GM21360 (cell line): ENCODE measurements at regions not wholly inside any gene's neighbourhood (a gene's known extent, or its start where the extent isn't known, plus 50 kb on each side); places are given as distances from the start of the nearest gene placed in this dataset.

Experiments used
- ATAC-seq: cut with Tn5 transposase; IDR thresholded peaks from one replicate; pipeline ENCODE4 v1.9.1; 2021; ENCODE audit warnings: mild to moderate bottlenecking, moderate library complexity; ENCODE audit not compliant: unreplicated experiment

DNA sequence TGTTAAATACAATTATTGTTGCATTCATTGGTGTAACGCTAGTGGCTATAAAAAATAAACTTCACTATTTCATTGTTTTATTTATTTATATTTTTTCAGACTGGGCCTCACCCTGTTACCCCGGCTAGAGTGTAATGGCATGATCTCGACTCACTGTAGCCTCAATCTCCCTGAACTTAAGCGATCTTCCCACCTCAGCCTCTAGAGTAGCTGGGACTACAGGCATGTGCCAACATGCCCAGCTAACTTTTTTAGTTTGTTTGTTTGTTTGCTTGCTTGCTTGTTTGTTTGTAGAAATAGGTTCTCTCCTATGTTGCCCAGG is 387.4 kb upstream of the PTBP2 start:
- no peak for ATAC-seq

DNA sequence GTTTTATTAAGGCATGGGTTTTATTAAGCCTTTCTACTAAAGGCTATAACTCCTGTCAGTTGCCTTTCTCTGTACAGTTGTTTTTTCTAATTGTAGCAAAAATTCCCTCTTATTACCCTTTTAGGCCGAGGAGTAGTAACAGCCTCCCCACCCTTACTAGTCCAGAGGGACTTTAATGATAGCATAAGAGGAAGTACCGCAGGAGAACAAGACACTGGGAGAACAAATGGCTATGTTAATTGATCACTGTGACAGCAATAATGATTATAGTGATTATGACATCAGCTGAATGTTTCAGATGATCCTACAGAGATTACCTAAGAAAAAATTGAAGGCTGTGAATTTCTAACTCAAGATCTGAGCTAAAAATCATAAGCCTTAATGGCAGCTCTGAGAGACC is 383.0 kb upstream of the PTBP2 start:
- no peak for ATAC-seq

DNA sequence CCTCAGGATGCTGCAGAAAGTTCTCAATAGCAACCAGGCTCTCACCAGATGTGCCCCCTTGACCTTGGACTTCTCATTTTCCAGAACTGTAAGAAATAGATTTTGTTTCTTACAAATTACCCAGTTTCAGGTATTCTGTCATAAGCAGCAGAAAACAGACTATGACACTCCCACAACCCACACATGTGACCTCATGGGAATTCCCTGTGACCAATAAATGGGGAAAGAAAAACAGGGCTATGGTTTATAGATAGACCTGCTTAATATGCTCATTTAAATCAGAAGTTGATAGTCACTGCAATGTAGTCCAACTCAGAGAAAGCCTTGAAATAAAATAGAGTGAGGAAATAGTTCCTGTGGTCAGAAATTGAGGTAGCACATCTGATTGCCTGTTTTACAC is 380.9 kb upstream of the PTBP2 start:
- no peak for ATAC-seq

DNA sequence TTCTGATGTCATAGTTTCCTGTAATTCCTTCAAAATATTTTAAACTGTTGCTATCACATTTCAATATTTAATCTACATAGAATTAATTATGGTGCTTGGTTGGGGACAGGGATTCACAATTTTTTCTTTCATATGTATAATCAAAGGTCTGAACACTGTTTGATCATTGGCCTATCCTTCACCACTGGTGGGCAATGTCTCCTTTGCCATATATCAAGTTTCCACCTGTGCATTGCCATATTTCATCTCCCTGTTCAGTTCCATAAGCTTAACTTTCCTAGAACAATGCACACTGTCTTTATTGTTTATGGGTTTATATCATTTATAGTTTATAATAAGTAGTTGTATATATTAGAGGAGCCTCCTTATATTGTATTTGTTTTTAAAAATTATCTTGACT is 374.9 kb upstream of the PTBP2 start:
- ATAC-seq, result no peak

DNA sequence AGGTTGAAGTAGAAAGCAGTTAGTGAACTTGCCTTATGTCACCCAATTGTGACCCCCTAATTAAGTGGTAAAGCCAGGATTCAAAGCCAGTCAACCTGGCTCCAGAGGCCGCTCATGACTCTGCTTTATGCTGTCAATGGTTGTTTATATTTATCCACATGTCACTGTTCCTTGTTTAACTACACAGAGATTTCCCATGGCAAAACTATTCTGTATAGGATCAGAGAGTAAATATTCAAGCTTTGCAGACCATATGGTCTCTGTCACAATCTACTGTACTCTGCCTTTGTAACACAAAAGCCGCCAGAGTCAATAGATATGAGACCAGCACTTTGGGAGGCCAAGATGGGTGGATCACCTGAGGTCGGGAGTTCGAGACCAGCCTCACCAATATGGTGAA is 371.7 kb upstream of the PTBP2 start:
- no peak for ATAC-seq

DNA sequence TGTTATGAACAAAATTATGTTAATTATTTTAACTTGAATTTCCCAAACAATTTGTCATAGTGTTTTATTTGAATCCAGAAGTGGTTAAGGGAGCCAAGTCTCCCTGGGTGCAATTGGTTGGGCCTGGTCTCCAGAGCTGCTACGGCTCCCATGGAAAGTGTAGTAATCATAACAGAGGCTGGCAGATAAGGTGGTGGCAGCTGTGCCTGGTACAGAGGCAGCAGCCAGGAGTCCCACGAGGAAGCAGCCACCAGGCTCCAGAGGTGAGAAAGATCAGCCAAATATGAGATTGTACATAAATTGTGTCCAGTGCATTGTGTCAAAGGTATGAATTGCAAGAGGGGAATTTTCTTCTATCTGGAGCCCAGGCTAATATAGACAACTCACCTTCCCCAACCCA is 368.9 kb upstream of the PTBP2 start:
- no peak for ATAC-seq

DNA sequence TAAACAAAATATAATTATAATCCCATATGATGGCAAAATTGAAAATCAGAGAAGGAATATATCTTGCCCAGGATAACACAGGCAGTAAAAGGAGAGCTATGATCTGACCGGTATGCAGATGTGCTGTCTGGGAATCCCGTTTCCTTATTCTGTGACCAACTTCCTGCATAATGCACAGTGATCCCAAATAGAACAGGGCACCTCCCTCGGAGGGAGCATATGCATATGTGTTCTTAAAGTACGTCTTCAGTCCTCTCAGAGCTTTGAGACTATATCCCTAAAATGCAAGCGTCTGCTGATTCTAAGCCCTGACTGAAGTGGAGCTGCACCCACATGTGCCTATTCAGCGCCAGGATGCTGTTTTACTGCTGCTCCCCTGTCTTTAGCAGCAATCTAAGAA is 366.1 kb upstream of the PTBP2 start:
- ATAC-seq, result no peak

DNA sequence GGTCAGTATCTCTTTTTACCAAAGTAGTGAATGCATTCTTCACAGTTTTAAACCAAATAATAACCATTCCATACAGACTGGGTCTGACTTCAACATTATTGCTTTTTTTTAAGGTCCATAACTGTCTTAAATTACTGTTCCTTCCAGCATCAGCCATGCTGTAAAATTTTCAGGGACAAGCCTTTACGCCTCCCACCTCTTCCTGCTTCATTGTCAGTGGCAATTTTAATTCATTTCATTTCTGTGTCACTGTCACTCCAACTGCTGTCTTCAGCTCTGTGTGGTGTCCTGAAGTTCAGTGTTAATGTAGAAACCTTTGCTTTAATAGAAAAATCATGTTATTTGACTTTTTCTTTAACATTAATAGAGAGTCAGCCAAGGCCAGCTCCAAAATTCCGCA is 365.6 kb upstream of the PTBP2 start:
- ATAC-seq, result no peak

DNA sequence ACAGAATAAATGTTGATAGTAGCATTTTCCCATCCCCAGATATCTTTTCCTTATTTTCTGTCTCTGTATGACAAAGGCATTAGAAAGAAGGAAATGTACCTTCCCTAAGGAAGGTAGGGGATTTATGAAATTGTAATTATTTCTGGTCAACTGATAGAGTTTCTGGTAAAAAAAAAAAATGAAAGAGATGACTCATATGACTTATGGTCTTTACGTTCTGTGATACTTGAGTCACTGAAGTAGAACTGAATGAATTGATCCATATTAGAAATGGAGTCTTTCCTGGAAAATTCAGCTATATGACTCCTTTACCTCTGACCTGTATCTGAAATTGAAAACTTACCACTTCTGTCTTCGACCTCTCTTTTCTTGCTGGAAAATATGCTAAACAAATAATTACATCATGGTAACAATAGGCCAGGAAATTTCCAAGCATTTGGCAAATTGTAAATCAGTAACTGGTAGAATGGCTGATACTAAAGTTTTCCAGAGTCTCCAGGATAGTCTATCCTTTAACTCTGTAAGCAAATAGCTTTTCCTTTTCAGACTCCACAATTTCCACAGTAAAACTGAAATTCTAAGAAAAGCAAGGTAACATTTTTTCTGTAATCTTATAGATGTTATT is 364.3 kb upstream of the PTBP2 start:
- no peak for ATAC-seq

DNA sequence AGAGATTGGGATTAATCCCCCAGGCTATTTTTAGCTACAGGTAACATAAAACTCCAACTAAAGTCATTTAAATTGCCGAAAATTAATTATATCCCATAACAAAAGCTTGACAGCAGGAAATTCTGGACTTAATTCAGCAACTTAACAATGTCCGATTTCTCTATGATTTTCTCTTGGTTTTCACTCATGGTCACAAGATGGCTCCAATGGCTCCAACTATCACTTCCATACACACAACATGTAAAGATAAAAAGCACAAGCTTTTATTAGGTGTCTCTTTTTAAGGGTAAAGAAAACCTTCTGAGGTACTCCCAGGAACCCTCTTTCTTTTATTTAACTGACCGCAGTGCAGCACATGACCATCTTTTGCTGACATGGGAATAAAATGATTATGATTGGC is 363.5 kb upstream of the PTBP2 start:
- ATAC-seq, result no peak

DNA sequence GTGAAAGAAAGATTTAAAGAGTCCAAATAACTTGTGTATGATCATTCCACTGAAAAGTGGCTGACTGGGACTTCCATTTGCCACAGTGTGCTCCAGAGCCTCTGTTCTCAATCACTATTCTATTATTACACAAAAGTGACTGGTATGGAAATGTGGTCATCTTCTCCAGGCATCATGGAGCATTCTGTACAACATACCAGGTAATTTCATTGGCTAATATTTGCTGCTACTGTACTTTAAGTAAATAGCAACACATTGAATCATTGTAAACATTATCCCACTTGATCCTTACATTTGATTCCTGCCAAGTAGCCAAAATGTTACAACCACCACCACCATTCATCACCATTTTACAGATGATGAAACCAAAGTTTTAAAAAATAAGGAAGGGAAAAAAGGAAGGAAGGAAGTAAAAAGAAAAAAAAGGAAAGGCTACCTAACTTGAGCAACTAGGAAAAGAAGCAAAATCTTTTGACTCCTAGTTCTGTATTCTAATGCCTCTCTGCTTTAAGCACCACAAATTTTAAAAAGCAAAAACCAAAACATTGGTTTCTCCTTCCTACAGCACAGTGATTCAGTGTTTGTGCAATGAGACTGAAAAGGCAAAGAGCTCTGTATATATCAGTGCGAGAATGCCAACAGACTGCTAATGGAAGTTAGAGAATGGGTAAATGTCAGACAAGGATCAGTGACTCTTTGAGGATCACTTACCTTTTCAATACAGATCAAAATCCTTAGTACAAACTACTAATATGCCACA is 361.4 kb upstream of the PTBP2 start:
- no peak for ATAC-seq

DNA sequence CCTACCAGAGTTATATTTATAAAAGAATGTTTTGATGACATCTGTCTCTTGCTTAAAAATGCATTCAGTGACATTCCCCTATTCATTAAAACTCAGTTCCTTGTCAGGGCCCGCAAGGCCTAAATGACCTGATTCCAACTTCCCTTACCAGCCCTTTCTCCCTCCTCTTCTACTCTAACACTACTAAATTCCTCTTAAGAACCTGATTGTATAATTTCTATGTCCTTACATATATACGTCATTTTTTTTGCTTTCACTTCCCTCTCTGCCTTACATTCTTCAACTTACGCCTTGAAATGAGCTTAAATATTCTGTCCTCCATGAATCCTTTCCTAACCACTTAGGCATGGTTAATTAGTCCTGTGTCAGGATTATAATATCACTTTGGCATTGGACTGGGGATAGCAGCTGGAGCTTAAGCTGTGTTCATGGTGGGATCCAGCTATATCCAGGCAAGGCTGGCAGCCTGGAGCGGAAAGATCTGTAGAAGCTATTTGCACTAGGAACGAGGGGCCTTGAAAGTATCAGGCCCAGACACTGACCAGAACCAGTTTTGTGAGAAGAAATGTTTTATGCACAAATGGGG is 360.2 kb upstream of the PTBP2 start:
- ATAC-seq, result no peak

DNA sequence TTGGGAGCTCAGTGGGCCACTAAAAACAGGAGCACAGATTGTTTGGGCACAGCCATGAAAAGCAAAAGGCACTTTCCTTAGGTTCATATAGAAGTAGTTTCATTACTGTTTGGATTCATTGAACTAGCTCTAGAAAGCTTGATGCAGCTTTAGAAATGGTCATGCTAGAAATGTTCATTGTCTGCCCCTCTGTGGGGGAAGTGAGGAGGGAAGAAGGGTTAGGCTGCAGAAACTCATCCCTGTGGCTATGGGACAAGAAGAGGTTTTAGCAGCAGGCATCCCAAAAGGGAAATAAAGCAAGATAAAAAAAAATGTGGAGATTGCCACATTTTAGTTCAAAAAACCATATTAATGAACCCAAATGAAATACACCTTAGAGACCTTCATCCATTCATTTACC is 359.6 kb upstream of the PTBP2 start:
- ATAC-seq, result no peak

DNA sequence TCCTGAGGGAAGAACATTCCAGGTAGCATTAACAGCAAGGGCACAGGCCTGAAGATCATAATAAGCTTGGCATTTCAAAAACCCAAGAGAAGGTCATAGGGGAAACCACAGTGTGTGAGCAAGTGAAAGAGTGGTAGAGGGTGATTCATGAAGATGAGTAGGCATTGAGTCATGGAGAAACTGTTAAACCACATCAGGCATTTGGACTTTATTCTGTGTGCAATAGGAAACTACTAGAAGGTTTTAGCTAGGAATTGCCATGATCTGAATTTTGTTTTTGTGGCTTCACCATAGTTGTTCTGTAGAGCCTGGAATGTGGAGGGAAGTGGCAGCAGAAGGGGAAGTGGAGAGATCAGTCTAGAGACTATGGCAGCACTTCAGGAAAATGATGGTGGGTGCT is 359.0 kb upstream of the PTBP2 start:
- ATAC-seq, result no peak

DNA sequence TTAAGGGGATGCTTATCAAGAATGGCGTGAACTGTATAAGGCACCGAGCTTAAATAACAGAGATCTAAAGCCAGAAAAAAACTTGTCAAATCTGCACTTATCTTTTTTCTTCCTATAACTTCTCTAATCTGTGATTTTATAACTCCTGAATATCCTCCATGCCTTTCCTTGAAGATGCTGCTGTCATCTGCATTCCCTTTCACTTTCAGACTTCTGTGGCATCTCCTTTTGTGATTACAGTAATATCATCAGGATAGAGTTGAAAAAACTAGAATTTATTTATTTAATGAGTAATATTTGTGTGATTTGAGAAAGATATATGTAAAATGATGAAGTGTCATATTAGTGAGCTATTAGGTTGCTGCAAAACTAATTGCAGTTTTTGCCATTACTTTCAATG is 357.8 kb upstream of the PTBP2 start:
- no peak for ATAC-seq

DNA sequence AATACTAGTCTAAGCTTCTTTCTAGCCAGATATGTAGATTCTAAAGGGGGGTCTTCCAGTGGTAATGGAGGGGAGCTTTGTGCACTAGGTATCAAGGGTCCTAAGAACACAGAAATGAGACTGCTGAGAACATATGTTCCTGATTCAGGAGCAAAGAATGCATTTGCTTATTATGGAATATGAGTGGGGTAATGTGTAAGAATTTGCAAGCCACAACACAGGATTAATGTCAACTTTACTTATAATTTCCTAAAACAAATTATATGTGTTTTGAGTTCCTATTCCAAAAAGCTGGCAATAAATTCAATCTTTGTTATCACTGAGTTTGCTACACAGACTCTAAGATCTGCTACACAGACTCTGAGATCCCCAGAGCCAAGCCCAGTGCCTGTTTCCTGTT is 357.0 kb upstream of the PTBP2 start:
- ATAC-seq, result no peak

DNA sequence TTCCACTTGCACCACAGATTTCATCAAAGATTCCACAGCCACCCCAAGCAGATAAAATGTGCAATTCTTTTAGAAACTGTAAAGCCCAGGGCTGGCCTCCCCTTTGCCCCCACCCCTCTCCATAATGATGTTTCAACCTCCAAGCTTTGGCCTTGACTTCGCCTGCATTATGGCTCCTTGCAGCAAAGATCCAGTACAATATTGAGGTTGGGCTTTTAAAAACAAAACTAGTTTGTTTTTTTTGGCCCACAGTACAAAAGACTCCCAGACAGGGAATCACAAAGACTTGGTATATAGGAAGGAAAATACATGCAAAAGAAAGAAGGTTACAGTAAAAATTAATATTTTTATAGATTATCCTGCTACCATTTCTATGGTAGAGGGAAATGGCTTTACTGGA is 356.5 kb upstream of the PTBP2 start:
- no peak for ATAC-seq

DNA sequence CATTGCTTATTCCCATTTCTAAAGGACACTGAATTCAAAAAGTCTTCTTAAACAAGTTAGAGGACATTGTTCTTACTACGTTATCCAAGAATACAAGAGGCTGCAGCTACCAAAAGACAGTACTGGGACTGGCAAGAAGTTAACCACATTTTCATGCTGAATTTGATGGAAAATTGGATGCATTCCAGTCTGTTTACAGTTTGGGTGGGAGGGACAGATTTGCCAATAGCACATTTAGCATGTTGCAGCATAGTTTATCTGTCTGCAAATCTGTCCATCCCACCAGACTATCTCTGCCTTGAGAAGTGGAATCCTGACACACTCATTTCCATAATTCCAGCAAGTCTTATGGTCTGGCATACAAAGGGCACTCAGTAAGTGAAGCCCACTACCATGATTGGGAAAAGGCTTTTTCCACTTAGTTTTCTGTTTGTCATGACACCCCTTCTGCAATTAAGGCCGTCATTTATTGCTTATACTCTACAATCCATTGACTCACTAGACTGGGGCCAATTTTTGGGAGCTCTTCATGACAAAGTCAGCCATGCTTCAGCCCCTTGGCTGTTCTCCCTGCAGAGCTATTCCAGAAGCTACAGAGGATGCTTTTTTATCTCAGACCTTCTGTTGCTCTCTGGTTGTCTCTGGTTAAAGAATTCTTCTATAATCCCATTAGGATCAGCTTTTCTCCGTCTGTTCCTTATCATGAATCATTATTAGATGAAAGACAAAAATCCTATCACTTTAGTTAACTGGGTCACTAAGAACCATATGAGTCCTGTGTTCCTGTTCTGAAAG is 355.8 kb upstream of the PTBP2 start:
- ATAC-seq, result no peak

DNA sequence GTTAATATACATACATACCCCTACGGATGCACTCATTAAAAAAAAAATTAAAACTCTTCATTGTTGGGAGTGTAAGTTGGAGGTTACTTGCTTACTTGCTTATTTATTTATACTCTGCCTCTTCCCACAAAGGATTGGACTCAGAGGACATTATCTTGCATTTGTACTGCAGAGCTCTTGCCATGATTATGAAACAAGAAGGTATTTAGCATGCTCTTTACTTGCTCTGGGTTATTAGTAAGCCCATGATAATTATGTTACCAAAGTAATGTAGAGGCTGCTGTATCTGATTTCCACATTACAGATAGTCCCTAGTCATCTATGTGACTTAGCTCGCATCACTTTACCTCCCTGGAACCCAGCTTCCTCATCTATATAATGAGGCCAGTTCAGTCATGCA is 355.1 kb upstream of the PTBP2 start:
- ATAC-seq, result no peak

DNA sequence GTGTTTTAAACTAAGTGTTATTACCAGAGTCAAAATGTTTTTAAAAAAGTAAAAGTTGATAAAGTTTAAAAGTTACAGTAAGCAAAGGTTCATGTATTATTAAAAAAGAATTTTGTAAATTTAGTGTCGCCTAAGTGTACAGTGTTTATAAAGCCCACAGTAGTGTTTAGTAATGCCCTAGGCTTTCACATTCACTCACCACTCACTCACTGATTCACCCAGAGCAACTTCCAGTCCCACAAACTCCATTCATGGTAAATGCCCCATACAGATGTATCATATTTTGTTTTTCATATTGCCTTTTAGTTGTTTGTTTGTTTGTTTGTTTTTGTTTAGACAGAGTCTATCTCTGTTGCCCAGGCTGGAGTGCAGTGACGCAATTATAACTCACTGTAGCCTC is 353.8 kb upstream of the PTBP2 start:
- ATAC-seq, result no peak

DNA sequence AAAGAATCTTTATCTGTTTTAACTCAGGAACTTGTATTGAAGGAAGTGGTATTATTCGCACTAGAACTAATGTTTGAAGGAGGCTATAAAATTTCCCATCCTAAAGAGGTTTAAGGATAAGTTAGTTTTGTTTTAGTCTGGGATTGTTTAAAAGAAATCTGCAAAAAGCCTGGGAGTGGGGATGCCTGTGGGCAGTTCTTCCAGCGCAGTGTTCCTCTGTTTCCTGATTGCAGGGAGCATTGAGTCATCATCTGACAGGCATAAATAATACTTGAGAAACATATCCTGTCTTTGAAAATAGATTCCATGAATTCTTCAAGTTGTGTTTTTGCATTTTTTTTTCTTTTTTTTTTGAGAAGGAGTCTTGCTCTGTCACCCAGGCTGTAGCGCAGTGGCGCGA is 350.8 kb upstream of the PTBP2 start:
- ATAC-seq, result no peak

DNA sequence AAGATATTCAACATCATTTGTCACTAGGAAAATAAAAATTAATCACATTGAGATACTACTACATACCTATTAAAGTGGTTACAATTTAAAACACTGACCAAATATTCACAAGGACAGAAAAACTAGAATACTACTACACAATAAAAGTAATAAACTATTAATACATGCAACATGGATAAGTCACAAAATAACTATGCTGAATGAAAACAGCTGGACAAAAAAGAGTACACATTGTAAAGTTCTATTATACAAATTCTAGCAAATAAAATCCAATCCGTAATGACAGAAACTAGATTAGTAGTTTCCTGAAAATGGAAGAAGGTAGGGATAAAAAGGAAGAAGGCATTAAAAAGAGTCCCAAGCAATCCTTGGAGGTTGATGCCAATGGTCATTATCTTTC is 348.7 kb upstream of the PTBP2 start:
- ATAC-seq, result no peak
